ENCODE measurements at regions not wholly inside any gene's neighbourhood (a gene's known extent, or its start where the extent isn't known, plus 50 kb on each side); places are given as distances from the start of the nearest gene placed in this dataset.

GRCh38 chr14:79967453-79967852 lies 243.9 kb downstream of the DIO2 start:
- TF ChIP-seq POLR2AphosphoS5 (IDR thresholded peaks at IDR 0.05) (no peak), CTCF (IDR thresholded peaks at IDR 0.05) (no peak)

Measured in breast epithelium (tissue), 3 donors.